GM12878 (cell line): ENCODE measurements at regions not wholly inside any gene's neighbourhood (a gene's known extent, or its start where the extent isn't known, plus 50 kb on each side); places are given as distances from the start of the nearest gene placed in this dataset.

ENCODE experiments used
- ATAC-seq: fragments of 200-7000 bp; cut with Tn5 transposase; 3 replicates; pipeline ENCODE4 v1.9.1; 2020; ENCODE audit warnings: mild to moderate bottlenecking, moderate library complexity
- BruUV-seq: library from RNA; stranded (reverse); fragments of 400-500 nt; replicated peaks from 2 replicates; lab custom pipeline; 2021; lab: Mats Ljungman, UMichigan
- CTCF ChIA-PET: fragments of 300-600 bp; sonication (Branson Sonifier 250); formaldehyde crosslinking; extraction: SDS; loops from one replicate; lab custom pipeline; 2021; ENCODE audit warnings: inconsistent platforms; lab: Yijun Ruan, JAX
- POLR2A ChIA-PET: fragments of 350-600 bp; formaldehyde crosslinking; extraction: SDS; loops from one replicate; lab custom pipeline; 2021; ENCODE audit warnings: inconsistent platforms; lab: Charles Lee
- RAD21 ChIA-PET: fragments of 300-600 bp; sonication (Branson Sonifier 250); formaldehyde crosslinking; loops from one replicate; lab custom pipeline; 2023; ENCODE audit warnings: antibody characterized with exemption; ENCODE audit not compliant: unreplicated experiment; lab: Charles Lee
- SMC1A ChIA-PET: fragments of 300-600 bp; sonication (Branson Sonifier 250); formaldehyde crosslinking; loops from one replicate; lab custom pipeline; 2023; ENCODE audit not compliant: unreplicated experiment, uncharacterized antibody; lab: Charles Lee
- DNase-seq: peaks from one replicate; pipeline ENCODE4 v3.0.0-alpha.2; 2011; ENCODE audit warnings: low read depth, low spot score
- FAIRE-seq: peaks from 3 replicates; lab custom pipeline; 2011; peaks lifted over from hg19 to GRCh38; lab: Jason Lieb, UNC
- H2AFZ ChIP-seq: 2 replicates; pipeline ENCODE4 v1.6.0; 2011; ENCODE audit warnings: low read depth, low read length, control low read depth; ENCODE audit not compliant: control insufficient read depth
- H3K27ac ChIP-seq: 2 replicates; pipeline ENCODE4 v1.5.1; 2011; ENCODE audit warnings: control low read depth; ENCODE audit not compliant: control insufficient read depth, insufficient read depth
- H3K27me3 ChIP-seq, 2 experiments: replicated peaks in 1 of 2; 2 replicates each; pipeline versions ENCODE4 v1.6.0 to v1.6.1; 2011; ENCODE audit warnings: low read length in 1 of 2; ENCODE audit not compliant: control insufficient read depth in 2 of 2, insufficient read depth in 2 of 2
- H3K36me3 ChIP-seq, 2 experiments: 2 replicates each; pipeline ENCODE4 v1.5.1; 2011; ENCODE audit warnings: low read length in 1 of 2; ENCODE audit not compliant: control insufficient read depth in 2 of 2, insufficient read depth in 2 of 2
- H3K4me1 ChIP-seq: 2 replicates; pipeline ENCODE4 v1.6.1; 2011; ENCODE audit warnings: mild to moderate bottlenecking, low read length, moderate library complexity, mixed read lengths; ENCODE audit not compliant: control insufficient read depth, insufficient read depth
- H3K4me2 ChIP-seq: 2 replicates; pipeline ENCODE4 v1.6.0; 2011; ENCODE audit warnings: control low read depth; ENCODE audit not compliant: control insufficient read depth, insufficient read depth
- H3K4me3 ChIP-seq: fragments of 200-600 bp; sonication (generic); 2 replicates; pipeline ENCODE4 v1.5.1; 2016
- H3K79me2 ChIP-seq: 2 replicates; pipeline ENCODE4 v1.6.0; 2011; ENCODE audit warnings: low read length; ENCODE audit not compliant: control insufficient read depth, insufficient read depth
- H3K9ac ChIP-seq: 2 replicates; pipeline ENCODE4 v1.8.0; 2011; ENCODE audit warnings: low read length, control low read depth, mixed read lengths; ENCODE audit not compliant: control insufficient read depth, insufficient read depth
- H3K9me3 ChIP-seq: replicated peaks from 3 replicates; pipeline ENCODE4 v1.5.1; 2011; ENCODE audit warnings: mild to moderate bottlenecking, low read length; ENCODE audit not compliant: control insufficient read depth, insufficient read depth
- H4K20me1 ChIP-seq: 2 replicates; pipeline ENCODE4 v1.6.0; 2011; ENCODE audit not compliant: control insufficient read depth, insufficient read depth
- DPF2 ChIP-seq: fragments of 450-650 bp; IDR thresholded peaks from 2 replicates; pipeline ENCODE4 v1.6.1; 2017; ENCODE audit warnings: mild to moderate bottlenecking
- EP300 ChIP-seq, 2 experiments: fragments of 150-350 bp in 1 of 2; IDR thresholded peaks; 2 replicates each; pipeline ENCODE4 v1.6.1; 2011 to 2012; ENCODE audit warnings: low read depth in 2 of 2, low read length in 2 of 2, borderline replicate concordance in 1 of 2, improper control_type of control experiment in 1 of 2, inconsistent platforms in 1 of 2; ENCODE audit not compliant: control insufficient read depth in 1 of 2
- MYC ChIP-seq: IDR thresholded peaks from 2 replicates; pipeline ENCODE4 v1.6.1; 2011; ENCODE audit warnings: mild to moderate bottlenecking, low read length, moderate library complexity, inconsistent platforms; ENCODE audit not compliant: insufficient read depth, insufficient replicate concordance, insufficient read length, severe bottlenecking
- PAX5 ChIP-seq: IDR thresholded peaks from 2 replicates; pipeline ENCODE4 v1.6.1; 2011; ENCODE audit warnings: low read depth, low read length, borderline replicate concordance
- RELA ChIP-seq: fragments of 450-650 bp; IDR thresholded peaks from 2 replicates; pipeline ENCODE4 v1.8.0; 2014; ENCODE audit warnings: borderline replicate concordance; ENCODE audit not compliant: partially characterized antibody
- RELB ChIP-seq: fragments of 450-650 bp; IDR thresholded peaks from 2 replicates; pipeline ENCODE4 v1.6.1; 2017; ENCODE audit warnings: low read depth, mild to moderate bottlenecking, moderate library complexity
- TARDBP ChIP-seq: IDR thresholded peaks from 2 replicates; pipeline ENCODE4 v1.6.1; 2016; ENCODE audit warnings: borderline replicate concordance
- ZBED1 ChIP-seq: IDR thresholded peaks from 2 replicates; pipeline ENCODE4 v1.6.1; 2016; ENCODE audit warnings: borderline replicate concordance
- ZBTB33 ChIP-seq: fragments of 450-650 bp; IDR thresholded peaks from 2 replicates; pipeline ENCODE4 v1.6.1; 2017; ENCODE audit warnings: mild to moderate bottlenecking
- ZBTB40 ChIP-seq: fragments of 450-650 bp; IDR thresholded peaks from 2 replicates; pipeline ENCODE4 v1.6.1; 2016; ENCODE audit warnings: mild to moderate bottlenecking, moderate library complexity, borderline replicate concordance
- WGBS: methylation state at CpG from one replicate; pipeline ENCODE4 v1.1.6; 2016; ENCODE audit warnings: low lambda C conversion rate; ENCODE audit not compliant: insufficient replicate concordance, insufficient coverage; ENCODE audit errors: missing lambda C conversion rate; 5-methylcytosine and 5-hydroxymethylcytosine counted together
- in situ Hi-C: fragments of 300-500 bp; cut with MboI; formaldehyde crosslinking; loops from 9 replicates; pipeline ENCODE4 v1.14.3; 2018; ENCODE audit warnings: mixed read lengths
- intact Hi-C: fragments of 100-400 bp; cut with micrococcal nuclease; formaldehyde crosslinking; loops from one replicate; pipeline ENCODE4 v1.14.2; 2022; ENCODE audit not compliant: unreplicated experiment

GRCh38 chr16:72569677-72570076, 397.7 kb upstream of the PMFBP1 start:
- Histone ChIP-seq H2AFZ (no peak overlapping the region), H3K9me3 (no peaks in the 10 kb centered on the region), H3K36me3 (no peaks in the 10 kb centered on the region), H3K4me2 (no peak overlapping the region), H3K4me3 (no peak overlapping the region), H3K4me1 (no peaks in the 10 kb centered on the region), H3K27me3 (no peaks in the 10 kb centered on the region), H3K79me2 (no peaks in the 10 kb centered on the region), H4K20me1 (no peaks in the 10 kb centered on the region), H3K27ac (no peak overlapping the region), H3K9ac (no peak overlapping the region)
- ChIA-PET RAD21 (no interaction called here), POLR2A (no interaction called here), CTCF (interaction anchor here (0.7 kb wide), 1 partner anchor 9 kb away, joined by 3 read pairs; no protein-coding TSS in a partner anchor), SMC1A (no interaction called here)
- BruUV-seq: no TSS peak
- FAIRE-seq (no peak), DNase-seq (no peak), ATAC-seq (no peak)
- TF ChIP-seq ZBED1: no peak
- no peak for TF ChIP-seq RELB
- no peak for TF ChIP-seq TARDBP
- TF ChIP-seq EP300 (IDR thresholded peaks at IDR 0.05; ENCODE audit: borderline replicate concordance in 1 of 2, control insufficient read depth in 1 of 2, low read depth in 2 of 2, low read length in 2 of 2): no peak
- TF ChIP-seq PAX5: no peak
- intact Hi-C loops (no loop called here), in situ Hi-C loops (no loop called here)
- 89% methylated on average over 7 of the region's 7 CpGs for WGBS

GRCh38 chr16:72568502-72568901, 396.5 kb upstream of the PMFBP1 start:
- Histone ChIP-seq H3K9me3 (no peaks in the 10 kb centered on the region), H3K4me3 (no peak overlapping the region), H3K4me2 (no peak overlapping the region), H2AFZ (no peak overlapping the region), H3K27me3 (no peaks in the 10 kb centered on the region), H3K4me1 (no peaks in the 10 kb centered on the region), H3K9ac (no peak overlapping the region), H3K79me2 (no peaks in the 10 kb centered on the region), H4K20me1 (no peaks in the 10 kb centered on the region), H3K36me3 (no peaks in the 10 kb centered on the region), H3K27ac (no peak overlapping the region)
- ChIA-PET RAD21 (interaction anchor here (0.5 kb wide), 1 partner anchor 25 kb away, joined by 4 read pairs; no protein-coding TSS in a partner anchor), POLR2A (no interaction called here), CTCF (interaction anchor here (1.0 kb wide), 1 partner anchor 90 kb away, joined by 3 read pairs; no protein-coding TSS in a partner anchor), SMC1A (no interaction called here)
- FAIRE-seq (no peak), ATAC-seq (no peak), DNase-seq (no peak)
- intact Hi-C loops (no loop called here), in situ Hi-C loops (no loop called here)
- no TSS peak for BruUV-seq
- WGBS: 100% methylated on average over 1 of the region's 1 CpG
- TF ChIP-seq MYC (no peak), RELA (no peak), ZBTB40 (no peak), DPF2 (no peak), ZBTB33 (no peak)
